Esophagus muscularis mucosa (tissue), 3 donors: ENCODE measurements at regions not wholly inside any gene's neighbourhood (a gene's known extent, or its start where the extent isn't known, plus 50 kb on each side); places are given as distances from the start of the nearest gene placed in this dataset.

Source experiments
- POLR2A ChIP-seq: fragments of 450-650 bp; IDR thresholded peaks from one replicate; pipeline ENCODE4 v1.6.1; 2017; ENCODE audit warnings: antibody characterized with exemption, moderate library complexity, mild to moderate bottlenecking, low read depth
- TF ChIP-seq, protein P1 (sequence below), 3 experiments: fragments of 200-600 bp in 2 of 3; fragments of 450-650 bp in 1 of 3; sonication (generic) in 2 of 3; IDR thresholded peaks; one replicate each; pipeline ENCODE4 v1.5.1; 2017 to 2019; ENCODE audit warnings: antibody characterized with exemption in 3 of 3, mild to moderate bottlenecking in 2 of 3, moderate library complexity in 1 of 3

- no peak for TF ChIP-seq POLR2A
- TF ChIP-seq, protein P1, sequence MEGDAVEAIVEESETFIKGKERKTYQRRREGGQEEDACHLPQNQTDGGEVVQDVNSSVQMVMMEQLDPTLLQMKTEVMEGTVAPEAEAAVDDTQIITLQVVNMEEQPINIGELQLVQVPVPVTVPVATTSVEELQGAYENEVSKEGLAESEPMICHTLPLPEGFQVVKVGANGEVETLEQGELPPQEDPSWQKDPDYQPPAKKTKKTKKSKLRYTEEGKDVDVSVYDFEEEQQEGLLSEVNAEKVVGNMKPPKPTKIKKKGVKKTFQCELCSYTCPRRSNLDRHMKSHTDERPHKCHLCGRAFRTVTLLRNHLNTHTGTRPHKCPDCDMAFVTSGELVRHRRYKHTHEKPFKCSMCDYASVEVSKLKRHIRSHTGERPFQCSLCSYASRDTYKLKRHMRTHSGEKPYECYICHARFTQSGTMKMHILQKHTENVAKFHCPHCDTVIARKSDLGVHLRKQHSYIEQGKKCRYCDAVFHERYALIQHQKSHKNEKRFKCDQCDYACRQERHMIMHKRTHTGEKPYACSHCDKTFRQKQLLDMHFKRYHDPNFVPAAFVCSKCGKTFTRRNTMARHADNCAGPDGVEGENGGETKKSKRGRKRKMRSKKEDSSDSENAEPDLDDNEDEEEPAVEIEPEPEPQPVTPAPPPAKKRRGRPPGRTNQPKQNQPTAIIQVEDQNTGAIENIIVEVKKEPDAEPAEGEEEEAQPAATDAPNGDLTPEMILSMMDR (IDR thresholded peaks at IDR 0.05) = no peak
Observed at GRCh38 chr12:82174383-82174782, 183.8 kb downstream of the CCDC59 start.
